NCI-H774 (cell line): ENCODE measurements at regions not wholly inside any gene's neighbourhood (a gene's known extent, or its start where the extent isn't known, plus 50 kb on each side); places are given as distances from the start of the nearest gene placed in this dataset.
"Not testable (repeated sequence)": the region's sequence is repeated elsewhere in the genome, so short reads cannot be mapped to it uniquely, and the experiment has no call there.

Experiments
- DNase-seq: peaks from one replicate; lab custom pipeline; 2025; lab: John Stamatoyannopoulos, UW

DNA sequence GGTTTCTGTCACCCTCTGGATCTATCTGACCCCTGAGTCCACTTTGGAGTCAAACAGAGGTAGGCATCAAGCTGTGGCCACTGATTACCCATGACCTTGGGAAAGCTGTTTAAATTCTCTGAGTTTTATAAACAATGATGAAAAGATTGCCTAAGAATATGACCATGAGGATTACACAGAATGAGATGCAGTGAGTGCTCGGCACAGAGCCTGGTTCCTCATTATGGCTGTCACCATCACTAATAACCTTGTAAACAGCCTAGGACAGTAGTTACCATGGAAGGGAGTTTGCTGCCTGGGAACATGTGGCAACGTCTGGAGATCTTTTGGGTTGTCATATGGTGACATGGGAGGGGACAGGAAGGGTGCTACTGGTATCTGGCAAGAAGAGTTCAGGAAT is 248.3 kb upstream of the KAZN start:
- no peak for DNase-seq

DNA sequence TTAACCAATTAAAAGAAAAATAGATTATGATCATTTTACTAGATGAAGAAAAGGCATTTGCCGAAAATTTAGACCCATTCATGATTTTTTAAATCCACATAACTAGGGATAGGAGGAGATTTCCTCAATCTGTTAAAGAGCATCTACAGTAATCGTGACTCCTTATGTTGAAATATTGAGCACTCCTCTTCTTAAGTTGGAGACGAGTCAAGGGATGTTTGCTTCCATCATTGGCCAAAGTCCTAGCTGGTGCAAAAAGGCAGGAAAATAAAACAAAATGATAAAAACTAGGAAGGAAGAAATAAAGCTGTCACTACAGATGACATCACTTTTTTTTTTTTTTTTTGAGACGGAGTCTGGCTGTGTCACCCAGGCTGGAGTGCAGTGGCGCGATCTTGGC is 245.6 kb upstream of the KAZN start:
- DNase-seq = no peak

DNA sequence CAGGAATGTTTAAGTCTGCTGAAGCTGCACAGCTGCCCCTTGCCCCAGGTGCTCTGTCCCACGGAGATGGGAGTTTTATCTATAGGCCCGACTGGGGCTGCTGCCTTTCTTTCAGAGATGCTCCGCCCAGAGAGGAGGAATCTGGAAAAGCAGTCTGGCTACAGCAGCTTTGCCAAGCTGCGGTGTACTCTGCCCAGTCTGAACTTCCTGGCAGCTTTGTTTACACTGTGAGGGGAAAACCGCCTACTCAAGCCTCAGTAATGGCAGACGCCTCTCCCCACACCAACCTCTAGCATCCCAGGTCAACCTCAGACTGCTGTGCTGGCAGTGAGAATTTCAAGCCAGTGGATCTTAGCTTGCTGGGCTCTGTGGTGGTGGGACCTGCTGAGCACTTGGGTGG is 237.5 kb upstream of the KAZN start:
- not testable (repeated sequence) for DNase-seq

DNA sequence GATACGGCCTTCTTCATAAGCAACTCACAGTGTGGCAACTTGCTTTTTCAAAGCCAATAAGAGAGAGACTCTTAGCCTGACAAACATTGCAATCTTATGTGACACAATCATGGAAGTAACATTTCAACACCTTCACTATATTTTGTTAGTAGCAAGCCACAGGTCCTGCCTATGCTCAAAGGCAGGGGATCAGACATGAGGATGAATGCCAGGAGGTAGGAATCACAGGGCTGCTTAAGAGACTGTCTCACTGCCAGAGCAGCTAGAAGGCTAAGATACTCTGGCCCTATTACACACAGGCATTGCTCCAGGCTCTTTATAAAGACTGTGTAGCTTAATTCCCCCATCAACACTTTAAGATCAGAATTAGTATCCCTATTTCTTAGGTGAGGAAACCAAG is 236.2 kb upstream of the KAZN start:
- no peak for DNase-seq

DNA sequence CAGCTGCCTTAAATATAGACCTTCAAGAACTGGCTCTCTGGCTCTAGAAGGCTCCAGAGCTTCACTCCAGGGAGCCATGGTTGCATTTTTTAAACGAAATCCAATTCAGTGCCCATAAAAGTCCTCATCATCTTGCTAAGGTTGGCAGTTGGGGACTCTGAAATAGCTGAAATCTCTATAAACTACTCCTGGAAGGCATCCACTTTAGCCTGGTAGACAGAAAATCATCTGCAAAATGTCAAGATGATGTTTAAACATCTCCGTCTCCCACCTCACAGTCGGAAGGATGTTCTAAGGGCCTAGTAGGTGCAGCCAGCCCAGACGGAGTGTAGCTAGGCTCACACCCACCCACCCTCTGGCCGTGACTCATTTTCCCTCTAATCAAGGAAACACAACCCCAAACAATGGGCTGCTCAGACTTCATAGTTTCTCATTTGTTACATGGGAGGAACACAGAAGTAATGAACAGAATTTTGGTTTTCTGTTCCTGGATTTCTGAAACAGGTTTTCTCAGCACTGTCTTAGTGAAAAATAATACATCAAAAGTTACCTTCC is 235.4 kb upstream of the KAZN start:
- DNase-seq = no peak

DNA sequence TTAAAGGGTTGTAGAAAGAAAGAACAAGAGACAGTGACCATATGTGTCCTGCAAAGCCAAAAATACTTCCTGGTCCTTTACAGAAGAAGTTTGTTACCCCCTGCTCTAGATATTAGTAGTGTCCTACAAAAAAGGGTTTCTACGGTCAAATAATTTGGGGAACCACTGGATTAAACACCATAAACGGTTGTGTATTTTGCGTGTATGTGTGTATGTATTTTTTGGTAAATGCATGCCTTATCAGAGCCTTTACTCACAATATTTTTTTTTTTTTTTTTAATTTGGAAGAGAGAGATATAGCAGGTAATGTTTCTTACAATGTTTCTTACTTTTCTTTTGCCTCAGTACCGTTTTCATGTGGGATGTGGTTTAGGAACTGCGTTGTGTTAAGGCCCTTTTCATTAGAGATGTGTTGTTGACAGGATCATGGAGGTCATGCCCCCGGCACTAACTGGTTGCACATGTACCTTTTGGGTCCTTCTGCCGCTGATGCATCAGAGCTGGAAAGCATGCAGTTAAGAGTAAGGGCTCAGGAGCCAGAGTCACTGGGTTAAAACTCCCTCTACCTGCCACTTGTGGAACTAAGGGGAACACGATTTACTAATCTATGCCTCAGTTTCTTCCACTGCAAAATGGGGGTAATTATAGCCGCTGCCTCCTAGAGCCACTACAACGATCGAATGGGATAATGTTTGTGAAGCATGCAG is 234.6 kb upstream of the KAZN start:
- no peak for DNase-seq

DNA sequence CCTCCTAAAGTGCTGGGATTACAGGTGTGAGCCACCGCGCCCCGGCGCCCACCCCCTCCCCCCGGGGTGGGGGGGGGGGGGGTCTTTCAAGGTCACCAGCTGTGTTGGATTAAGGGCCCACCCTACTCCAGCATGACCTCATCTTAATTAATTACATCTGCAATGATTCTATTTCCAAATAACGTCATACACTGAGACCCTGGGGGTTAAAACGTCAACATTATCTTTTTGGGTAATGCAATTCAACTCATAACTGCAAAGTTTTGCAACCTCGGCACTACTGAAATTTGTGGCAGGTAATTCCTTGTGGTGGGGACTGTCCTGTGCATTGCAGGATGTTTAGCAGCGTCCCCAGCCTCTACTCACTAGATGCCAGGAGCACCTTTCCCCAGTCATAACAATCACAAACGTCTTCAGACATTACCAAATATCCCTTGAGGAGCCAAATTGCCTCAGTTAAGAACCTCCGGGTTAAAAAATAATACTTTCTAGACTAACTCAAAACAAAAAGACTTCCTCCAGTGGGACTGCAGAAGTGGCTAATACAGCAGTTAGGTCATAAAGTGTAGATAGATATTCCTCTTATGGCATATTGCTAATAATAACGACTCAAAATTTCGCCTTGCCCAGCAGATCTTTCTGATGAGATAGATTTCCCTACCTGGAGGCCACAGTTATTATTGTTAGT is 233.0 kb upstream of the KAZN start:
- no peak for DNase-seq

DNA sequence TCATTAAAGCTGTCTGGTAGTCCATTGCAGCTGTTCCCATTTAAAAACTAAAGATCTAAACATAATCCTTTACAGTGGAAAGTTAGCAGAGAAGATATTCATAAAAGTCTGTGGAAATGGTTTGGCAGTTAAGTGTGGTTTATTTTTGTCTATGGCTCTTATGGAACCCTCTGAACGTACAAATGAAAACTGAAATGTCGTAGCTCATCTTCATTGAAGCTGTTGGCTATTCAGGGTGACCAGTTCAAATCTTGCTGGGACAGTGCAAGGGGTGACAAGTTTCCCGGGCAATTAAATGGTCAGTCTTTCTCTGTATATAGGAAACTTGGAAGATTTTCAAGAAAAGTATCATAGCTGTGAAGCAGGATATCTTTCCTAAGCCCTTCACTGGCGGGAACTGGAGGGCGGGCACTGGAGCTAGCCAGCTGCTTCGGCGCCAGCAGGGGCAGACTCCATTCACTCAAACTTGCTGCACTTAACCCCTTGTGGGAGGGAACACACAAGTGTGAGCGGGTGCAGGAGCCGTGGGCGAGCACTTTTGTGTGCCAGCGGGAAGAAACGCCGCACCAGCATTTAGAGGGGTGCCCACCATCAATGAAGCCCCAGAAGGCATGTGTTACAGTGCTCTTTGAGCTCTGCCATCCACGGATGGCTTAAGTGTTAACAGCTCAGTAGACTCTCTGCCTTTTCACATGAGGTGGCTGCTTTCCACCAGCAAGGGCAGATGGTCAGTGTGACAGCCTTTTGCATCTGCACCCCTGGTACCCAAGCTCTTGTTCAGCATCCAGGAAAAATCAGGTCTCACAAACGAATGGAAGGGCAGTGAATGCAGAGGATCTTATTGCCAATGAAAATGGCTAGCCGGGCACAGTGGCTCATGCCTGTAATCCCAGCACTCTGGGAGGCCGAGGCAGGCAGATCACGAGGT is 232.1 kb upstream of the KAZN start:
- no peak for DNase-seq

DNA sequence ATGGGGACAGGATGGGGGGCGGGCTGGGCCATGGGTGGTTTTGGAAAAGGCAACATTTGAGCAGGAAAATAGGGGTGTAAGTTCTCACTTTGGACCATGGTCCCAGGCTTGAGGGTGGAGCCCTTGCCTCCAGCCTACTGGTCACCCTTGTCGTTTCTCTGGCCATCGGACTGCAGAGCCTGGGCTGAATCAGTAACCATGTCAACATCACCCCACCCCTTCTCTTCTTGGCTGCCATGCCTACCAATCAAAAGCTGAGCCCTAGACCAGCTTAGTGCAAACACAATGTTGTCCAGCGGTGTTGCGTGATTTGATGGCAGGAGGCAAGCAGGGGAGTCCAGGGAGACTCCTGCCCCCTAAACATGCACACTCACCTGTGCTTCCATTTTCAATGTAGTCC is 231.0 kb upstream of the KAZN start:
- DNase-seq = no peak

DNA sequence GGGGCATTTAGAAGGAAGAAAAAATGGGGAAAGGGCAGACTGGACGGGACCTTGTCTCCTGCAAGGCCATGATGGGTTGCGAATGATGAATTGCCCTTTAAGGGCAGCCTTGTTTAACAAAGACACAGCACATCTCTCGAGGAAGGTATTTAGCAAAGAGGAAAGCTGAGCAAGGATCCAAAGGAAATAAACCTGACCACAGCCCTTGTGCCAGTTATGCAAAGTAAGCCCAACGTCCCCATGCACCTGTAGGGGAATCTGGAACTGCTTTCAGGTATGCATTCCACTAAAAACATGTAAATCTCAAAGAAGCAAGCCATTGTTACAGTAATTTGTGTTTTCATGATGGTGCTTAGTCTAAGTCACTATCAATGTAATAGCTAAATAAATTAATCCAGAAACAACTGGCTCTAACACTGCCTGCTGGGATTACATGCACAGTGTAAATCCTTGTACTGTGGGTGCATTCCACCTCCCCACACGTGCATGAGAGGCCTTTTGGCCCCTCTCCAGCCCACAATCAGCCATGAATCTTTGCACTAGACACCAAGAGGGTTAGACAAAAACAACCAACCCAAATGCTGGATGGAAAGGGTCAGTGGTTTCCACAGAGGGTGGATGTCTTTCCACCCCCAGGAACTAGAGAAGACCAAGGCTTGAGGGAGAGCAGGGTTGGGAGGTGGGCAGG is 228.8 kb upstream of the KAZN start:
- DNase-seq = no peak

DNA sequence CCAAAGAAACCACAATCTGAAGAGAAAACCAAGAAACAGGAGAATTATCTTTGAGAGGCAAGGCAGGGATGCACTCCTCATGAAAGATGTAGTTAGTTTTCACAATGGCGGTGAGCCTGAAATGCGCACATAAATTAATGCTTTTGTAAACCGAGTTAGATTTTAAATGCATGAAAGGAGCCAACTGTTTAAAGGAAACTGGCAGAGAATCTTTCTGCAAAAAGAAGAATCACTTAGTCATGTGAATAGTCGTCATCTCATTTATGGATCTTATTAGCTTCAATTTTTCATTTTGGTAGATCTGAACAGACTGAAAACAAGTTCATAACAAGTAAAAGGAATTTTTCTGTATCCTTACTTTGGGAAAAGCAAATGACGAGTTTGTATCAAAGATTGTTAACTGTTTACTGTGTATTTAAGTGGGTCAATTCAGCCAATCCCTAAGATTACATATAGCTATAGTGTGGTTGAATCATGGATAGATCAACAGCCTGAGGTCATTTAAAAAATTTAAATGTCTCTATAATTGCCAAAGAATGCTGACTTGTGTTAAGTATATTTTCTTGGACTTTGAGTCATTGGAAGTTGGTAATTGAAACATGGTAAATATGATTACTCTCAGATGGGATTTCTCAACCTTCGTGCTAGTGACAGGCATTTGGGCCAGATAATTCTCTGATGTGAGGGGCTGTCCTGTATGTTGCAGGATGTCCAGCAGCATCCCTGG is 226.6 kb upstream of the KAZN start:
- DNase-seq = no peak

DNA sequence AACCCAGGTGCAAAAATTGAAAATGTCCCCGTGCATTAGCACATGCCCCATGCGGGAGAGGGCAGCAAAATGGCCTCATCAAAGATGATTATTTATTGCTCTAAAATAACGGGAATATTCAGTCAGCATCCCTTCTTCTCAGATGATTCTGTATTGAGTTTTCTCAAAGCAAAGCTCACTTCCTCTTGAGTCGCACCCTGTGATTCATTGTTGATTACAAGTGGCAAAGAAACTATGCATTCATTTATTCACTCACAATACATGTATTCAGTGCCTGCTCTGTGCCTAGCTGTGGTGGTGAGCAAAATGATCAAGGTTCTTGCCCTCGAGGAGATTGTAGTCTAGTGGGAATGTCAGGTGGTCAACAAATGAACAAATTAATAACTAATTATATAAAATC is 226.0 kb upstream of the KAZN start:
- DNase-seq = no peak

DNA sequence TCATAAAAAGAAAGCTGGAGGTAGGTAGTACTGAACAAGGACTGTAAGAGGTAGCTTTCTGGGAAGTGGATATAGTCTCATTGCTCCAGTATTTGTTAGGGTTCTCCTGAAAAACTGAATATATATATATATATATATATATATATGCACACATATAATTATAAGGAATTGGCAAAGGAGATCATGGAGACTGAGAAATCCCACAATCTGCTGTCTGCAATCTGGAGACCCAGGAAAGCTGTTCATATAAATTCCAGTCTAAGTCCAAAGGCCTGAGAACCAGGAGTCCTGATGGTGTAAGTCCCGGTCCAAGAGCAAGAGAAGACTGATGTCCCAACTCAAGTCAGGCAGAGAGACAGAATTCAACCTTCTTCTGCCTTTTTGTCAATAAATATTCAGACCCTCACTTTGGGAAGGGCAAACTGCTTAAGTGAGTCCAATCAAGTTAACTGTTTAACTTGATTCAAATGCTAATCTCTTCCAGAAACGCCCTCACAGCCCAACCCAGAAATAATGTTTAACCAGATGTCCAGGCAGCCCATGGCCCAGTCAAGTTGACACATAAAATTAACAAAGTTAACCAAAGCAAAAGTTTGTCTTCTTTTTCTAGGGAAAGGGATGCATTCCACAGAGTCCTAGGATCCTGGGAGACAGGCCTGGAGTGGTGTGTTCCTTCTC is 225.3 kb upstream of the KAZN start:
- DNase-seq = no peak

DNA sequence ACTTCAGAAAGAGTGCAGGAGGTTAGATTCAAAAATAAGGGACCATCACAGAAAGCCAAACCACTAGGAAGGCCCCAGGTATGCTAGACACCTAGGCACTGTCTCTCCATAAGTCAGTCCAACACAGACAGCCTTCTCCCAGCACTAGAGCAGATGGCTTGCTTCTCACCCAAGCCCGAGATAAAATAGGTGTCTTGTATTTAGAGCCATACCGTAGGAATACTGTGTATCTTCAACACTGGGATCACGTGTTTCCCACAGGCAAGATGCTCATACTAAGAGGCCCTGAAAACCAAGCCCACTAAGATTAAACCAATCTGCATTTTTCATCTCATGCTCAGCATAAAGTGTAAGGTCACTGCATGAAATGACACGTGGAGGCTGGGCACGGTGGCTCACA is 223.3 kb upstream of the KAZN start:
- DNase-seq = no peak

DNA sequence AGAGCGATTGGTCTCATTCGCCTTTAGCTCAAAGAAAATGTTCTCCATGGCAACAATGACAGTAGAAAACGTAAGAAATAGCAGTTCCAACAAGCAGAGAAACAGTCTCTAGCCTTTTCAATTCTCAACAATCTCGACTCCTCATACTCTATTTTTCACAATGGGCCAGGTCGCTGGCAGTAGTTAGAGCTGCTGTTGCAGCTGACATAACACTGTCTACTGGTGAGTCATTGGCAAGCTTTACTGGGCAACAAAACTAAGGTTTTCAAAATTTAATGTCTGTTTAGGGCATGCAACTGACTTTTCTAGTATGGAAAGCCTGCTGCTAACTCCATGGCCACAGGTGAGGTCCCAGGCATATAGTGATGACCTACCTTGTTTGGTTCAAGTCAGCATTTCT is 221.1 kb upstream of the KAZN start:
- DNase-seq = no peak

DNA sequence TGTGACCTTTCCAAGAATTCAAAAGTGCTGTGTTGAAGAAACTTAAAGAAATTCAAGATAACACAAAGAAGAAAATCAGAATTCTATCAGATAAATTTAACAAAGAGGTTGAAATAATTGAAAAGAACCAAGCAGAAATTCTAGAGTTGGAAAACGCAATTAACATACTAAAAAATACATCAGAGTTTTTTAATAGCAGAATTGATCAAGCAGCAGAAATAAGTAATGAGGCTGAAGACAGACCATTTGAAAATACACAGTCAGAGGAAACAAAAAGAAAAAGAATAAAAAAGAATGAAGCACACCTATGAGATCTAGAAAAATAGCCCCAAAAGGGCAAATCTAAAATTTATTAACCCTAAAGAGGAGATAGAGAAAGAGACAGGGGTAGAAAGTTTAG is 218.1 kb upstream of the KAZN start:
- DNase-seq = no peak

DNA sequence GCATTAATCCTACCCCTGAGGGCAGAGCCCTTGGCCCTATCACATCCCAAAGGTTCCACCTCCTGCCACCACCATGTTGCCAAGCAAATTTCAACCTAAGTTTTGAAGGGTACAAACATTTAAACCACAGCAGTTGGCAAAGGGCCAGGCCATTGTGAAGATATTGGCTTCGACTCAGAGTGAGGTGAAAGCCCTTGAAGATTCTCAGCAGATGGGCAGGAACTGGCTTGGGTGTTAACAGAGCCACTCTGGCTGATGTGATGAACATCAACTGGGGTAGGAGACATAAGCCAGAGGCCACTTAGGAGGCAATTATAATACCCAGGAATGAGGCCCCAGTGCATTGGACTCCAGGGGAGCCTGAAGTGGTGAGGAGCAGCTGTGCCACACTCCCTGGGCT is 207.7 kb upstream of the KAZN start:
- no peak for DNase-seq

DNA sequence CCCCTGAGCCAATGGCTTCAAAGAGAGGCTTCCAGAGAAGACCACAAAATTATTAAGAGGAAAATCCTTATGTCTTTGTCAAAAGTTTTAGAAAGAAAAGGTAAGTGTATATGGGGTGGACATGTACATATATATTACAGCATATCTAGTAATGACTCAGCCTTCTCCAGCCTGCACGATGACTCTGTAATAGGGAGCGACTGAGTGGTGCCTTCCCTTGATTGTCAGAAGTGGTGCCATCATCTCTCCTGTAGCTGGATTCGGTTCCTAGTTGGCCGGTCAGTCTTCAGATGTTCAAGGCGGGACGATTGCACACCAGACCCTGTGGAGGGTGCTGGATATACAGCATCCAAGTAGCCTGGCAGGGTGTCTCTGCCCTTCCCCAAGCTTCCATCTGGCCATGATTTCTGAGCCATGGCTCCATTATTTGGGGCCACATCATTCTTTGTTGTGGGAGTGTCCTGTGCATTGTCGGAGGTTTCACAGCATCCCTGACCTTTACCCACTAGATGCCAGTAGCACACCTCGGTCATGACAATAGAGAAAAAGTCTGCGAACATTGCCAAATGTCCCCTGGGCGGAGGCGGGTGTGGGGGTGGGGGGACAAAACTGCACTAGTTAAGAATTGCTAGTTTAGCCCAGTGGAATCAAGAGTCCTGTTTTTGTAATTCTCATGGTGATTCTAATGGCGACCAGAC is 206.2 kb upstream of the KAZN start:
- no peak for DNase-seq

DNA sequence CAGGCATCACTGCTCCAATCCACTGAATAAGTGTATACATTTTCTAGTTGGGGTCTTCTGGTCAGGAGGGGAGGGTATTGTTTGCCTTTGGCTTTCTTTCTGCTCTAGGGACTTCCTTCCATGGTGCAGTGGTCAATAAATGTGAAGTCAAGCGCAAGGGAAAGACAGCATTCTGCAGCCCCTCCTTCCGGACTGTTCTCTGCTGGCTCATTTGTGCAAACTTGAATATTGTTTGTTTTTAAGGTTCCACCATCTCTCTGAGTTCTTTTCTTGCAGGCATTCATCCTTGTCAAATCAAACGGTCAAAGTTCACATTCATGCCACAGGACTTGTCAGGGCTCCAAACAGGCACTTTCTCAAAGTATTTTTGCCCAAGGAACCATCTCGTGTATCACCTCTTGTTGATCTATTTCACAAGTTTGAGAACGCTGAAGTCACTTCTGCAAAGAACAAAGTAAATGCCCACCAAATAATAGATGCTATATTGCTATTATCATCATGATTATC is 205.6 kb upstream of the KAZN start:
- DNase-seq = no peak

DNA sequence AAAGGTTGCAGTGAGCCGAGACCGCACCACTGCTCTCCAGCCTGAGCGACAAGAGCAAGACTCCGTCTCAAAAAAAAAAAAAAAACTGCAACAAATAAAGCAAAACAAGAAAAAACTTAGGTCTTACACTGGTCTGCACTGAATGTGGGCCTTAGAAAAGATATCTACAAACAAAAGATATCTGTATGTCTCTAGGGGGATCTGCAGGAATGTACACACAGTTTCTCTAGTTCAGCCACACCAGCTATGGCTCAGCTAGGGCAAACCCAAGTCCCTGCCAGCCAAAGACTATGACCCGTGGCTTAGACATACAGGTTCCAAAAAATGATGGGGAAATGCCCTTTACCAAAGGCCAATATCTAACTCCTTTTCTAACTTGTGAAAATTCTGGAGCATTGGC is 202.4 kb upstream of the KAZN start:
- no peak for DNase-seq
